ENCODE measurements at regions not wholly inside any gene's neighbourhood (a gene's known extent, or its start where the extent isn't known, plus 50 kb on each side); places are given as distances from the start of the nearest gene placed in this dataset.
"Not testable (repeated sequence)": the region's sequence is repeated elsewhere in the genome, so short reads cannot be mapped to it uniquely, and the experiment has no call there.

DNA sequence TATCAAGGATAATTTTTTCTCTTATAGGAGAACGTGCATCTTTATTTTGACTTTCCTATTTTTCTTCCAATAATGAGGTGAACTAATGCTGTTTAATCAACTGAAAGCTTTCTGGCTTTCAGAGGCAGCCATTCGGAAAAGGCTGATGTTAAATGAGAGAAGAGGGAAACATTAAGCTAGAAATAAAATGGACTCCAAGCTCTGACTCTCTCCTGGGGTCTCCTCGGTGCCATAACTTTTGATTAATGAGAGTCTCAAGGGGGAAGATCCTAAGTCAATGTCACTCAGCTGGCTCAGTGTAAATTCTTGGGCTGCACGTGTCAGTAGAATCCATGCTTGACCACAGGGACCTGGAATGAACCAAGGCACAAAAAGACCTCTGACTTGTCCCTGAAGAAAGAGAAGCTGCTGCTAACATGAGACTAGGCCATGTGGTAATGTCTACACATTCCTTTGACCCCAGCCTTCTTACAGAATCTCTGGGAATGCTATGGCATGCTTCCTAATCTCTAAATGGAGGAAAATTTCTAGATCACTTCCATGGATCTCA lies 152.2 kb upstream of the RFC3 start:
- Histone ChIP-seq H3K4me1 (ENCODE audit: control insufficient read depth in 2 of 2, insufficient read depth in 2 of 2, low read length in 2 of 2) (no peaks in the 10 kb centered on the region), H3K9me3 (ENCODE audit: control extremely low read depth in 1 of 3, control insufficient read depth in 2 of 3, insufficient read depth in 1 of 3, low read length in 2 of 3) (peaks cover 0 to 3% (median 0%) of the 10 kb centered on the region in 3 donors), H3K9ac (ENCODE audit: low read length) (no peak overlapping the region), H3K27ac (ENCODE audit: low read length in 2 of 2) (no peak overlapping the region), H3K36me3 (replicated peaks in 1 of 2; ENCODE audit: control extremely low read depth in 1 of 2, control insufficient read depth in 1 of 2, extremely low read depth in 1 of 2, insufficient read depth in 2 of 2, low read length in 1 of 2) (no peaks in the 10 kb centered on the region), H2AFZ (ENCODE audit: insufficient read depth, low read depth, low read length, poor library complexity, severe bottlenecking) (no peak overlapping the region), H3K27me3 (replicated peaks in 1 of 4; ENCODE audit: control extremely low read depth in 1 of 4, control insufficient read depth in 3 of 4, insufficient read depth in 4 of 4, low read length in 3 of 4) (no peaks in the 10 kb centered on the region), H3K4me2 (replicated peaks; ENCODE audit: low read depth, low read length, poor library complexity, severe bottlenecking) (no peak overlapping the region), H3K4me3 (ENCODE audit: control extremely low read depth in 1 of 5, extremely low read depth in 1 of 5, insufficient read depth in 1 of 5, low read depth in 2 of 5, low read length in 4 of 5) (no peak overlapping the region), H4K20me1 (ENCODE audit: control insufficient read depth, insufficient read depth, low read length, poor library complexity, severe bottlenecking) (no peaks in the 10 kb centered on the region), H3K79me2 (ENCODE audit: control insufficient read depth, insufficient read depth, low read length) (no peaks in the 10 kb centered on the region)
- H3K9me3 Mint-ChIP-seq (ENCODE audit: insufficient read depth): peaks cover 7% of the 10 kb centered on the region
- intact Hi-C loops (cut with micrococcal nuclease): no loop called here
- no peak for DNase-seq
- H3K27me3 Mint-ChIP-seq: no peaks in the 10 kb centered on the region
- CTCF ChIA-PET: no interaction called here
- WGBS (ENCODE audit: insufficient coverage): 91% methylated on average over 3 of the region's 4 CpGs
- H3K4me1 Mint-ChIP-seq: no peaks in the 10 kb centered on the region
- TF ChIP-seq, protein P1, sequence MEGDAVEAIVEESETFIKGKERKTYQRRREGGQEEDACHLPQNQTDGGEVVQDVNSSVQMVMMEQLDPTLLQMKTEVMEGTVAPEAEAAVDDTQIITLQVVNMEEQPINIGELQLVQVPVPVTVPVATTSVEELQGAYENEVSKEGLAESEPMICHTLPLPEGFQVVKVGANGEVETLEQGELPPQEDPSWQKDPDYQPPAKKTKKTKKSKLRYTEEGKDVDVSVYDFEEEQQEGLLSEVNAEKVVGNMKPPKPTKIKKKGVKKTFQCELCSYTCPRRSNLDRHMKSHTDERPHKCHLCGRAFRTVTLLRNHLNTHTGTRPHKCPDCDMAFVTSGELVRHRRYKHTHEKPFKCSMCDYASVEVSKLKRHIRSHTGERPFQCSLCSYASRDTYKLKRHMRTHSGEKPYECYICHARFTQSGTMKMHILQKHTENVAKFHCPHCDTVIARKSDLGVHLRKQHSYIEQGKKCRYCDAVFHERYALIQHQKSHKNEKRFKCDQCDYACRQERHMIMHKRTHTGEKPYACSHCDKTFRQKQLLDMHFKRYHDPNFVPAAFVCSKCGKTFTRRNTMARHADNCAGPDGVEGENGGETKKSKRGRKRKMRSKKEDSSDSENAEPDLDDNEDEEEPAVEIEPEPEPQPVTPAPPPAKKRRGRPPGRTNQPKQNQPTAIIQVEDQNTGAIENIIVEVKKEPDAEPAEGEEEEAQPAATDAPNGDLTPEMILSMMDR (IDR thresholded peaks at IDR 0.05): no peak
- TF ChIP-seq EZH2 (IDR thresholded peaks at IDR 0.05; ENCODE audit: borderline replicate concordance, insufficient read depth, low read depth, low read length, poor library complexity, severe bottlenecking): no peak
- no peak overlapping the region for H3K4me3 Mint-ChIP-seq
- POLR2A ChIA-PET: no interaction called here
- no peak overlapping the region for H3K27ac Mint-ChIP-seq
- ATAC-seq (ENCODE audit: low read depth): no peak

- Histone ChIP-seq H3K4me3 (ENCODE audit: control extremely low read depth in 1 of 5, extremely low read depth in 1 of 5, insufficient read depth in 1 of 5, low read depth in 2 of 5, low read length in 4 of 5) (no peak overlapping the region), H3K9ac (ENCODE audit: low read length) (no peak overlapping the region), H3K4me1 (ENCODE audit: control insufficient read depth in 2 of 2, insufficient read depth in 2 of 2, low read length in 2 of 2) (no peaks in the 10 kb centered on the region), H2AFZ (ENCODE audit: insufficient read depth, low read depth, low read length, poor library complexity, severe bottlenecking) (no peak overlapping the region), H3K9me3 (ENCODE audit: control extremely low read depth in 1 of 3, control insufficient read depth in 2 of 3, insufficient read depth in 1 of 3, low read length in 2 of 3) (no peaks in the 10 kb centered on the region), H3K4me2 (replicated peaks; ENCODE audit: low read depth, low read length, poor library complexity, severe bottlenecking) (no peak overlapping the region), H3K27me3 (replicated peaks in 1 of 4; ENCODE audit: control extremely low read depth in 1 of 4, control insufficient read depth in 3 of 4, insufficient read depth in 4 of 4, low read length in 3 of 4) (no peaks in the 10 kb centered on the region), H4K20me1 (ENCODE audit: control insufficient read depth, insufficient read depth, low read length, poor library complexity, severe bottlenecking) (no peaks in the 10 kb centered on the region), H3K27ac (ENCODE audit: low read length in 2 of 2) (no peak overlapping the region), H3K79me2 (ENCODE audit: control insufficient read depth, insufficient read depth, low read length) (no peaks in the 10 kb centered on the region), H3K36me3 (replicated peaks in 1 of 2; ENCODE audit: control extremely low read depth in 1 of 2, control insufficient read depth in 1 of 2, extremely low read depth in 1 of 2, insufficient read depth in 2 of 2, low read length in 1 of 2) (no peaks in the 10 kb centered on the region)
- ChIA-PET POLR2A (no interaction called here), CTCF (no interaction called here)
- no peaks in the 10 kb centered on the region for H3K27me3 Mint-ChIP-seq
- H3K4me3 Mint-ChIP-seq: no peak overlapping the region
- peaks cover 3% of the 10 kb centered on the region for H3K9me3 Mint-ChIP-seq (ENCODE audit: insufficient read depth)
- no peak overlapping the region for H3K27ac Mint-ChIP-seq
- no peak for DNase-seq
- no peak for ATAC-seq (ENCODE audit: low read depth)
- intact Hi-C loops (cut with micrococcal nuclease): no loop called here
- no peak for TF ChIP-seq EZH2 (IDR thresholded peaks at IDR 0.05; ENCODE audit: borderline replicate concordance, insufficient read depth, low read depth, low read length, poor library complexity, severe bottlenecking)
- TF ChIP-seq, protein P1 (IDR thresholded peaks at IDR 0.05): no peak
- H3K4me1 Mint-ChIP-seq: no peaks in the 10 kb centered on the region
Observed at GRCh38 chr13:33671560-33671959, 146.4 kb upstream of the RFC3 start.

DNA sequence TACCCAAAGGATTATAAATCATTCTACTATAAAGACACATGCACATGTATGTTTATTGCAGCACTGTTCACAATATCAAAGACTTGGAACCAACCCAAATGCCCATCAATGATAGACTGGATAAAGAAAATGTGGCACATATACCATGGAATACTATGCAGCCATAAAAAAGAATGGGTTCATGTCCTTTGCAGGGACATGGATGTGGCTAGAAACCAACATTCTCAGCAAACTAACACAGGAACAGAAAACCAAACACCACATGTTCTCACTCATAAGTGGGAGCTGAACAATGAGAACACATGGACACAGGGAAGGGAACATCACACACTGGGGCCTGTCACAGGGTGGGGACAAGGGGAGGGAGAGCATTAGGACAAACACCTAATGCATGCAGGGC lies 145.9 kb upstream of the RFC3 start:
- intact Hi-C loops (cut with micrococcal nuclease); H3K27me3 Mint-ChIP-seq: not testable (repeated sequence)

More for the DNA sequence above, 145.9 kb upstream of the RFC3 start:
- H3K4me3 Mint-ChIP-seq; H3K4me1 Mint-ChIP-seq; H3K9me3 Mint-ChIP-seq (ENCODE audit: insufficient read depth); DNase-seq; H4K20me1 ChIP-seq (ENCODE audit: control insufficient read depth, insufficient read depth, low read length, poor library complexity, severe bottlenecking); CTCF ChIA-PET; H3K27ac Mint-ChIP-seq; H3K4me1 ChIP-seq (ENCODE audit: control insufficient read depth in 2 of 2, insufficient read depth in 2 of 2, low read length in 2 of 2); H3K79me2 ChIP-seq (ENCODE audit: control insufficient read depth, insufficient read depth, low read length); H2AFZ ChIP-seq (ENCODE audit: insufficient read depth, low read depth, low read length, poor library complexity, severe bottlenecking); H3K4me3 ChIP-seq (ENCODE audit: control extremely low read depth in 1 of 5, extremely low read depth in 1 of 5, insufficient read depth in 1 of 5, low read depth in 2 of 5, low read length in 4 of 5); H3K27me3 ChIP-seq (replicated peaks in 1 of 4; ENCODE audit: control extremely low read depth in 1 of 4, control insufficient read depth in 3 of 4, insufficient read depth in 4 of 4, low read length in 3 of 4); H3K27ac ChIP-seq (ENCODE audit: low read length in 2 of 2); ATAC-seq (ENCODE audit: low read depth); H3K9ac ChIP-seq (ENCODE audit: low read length); H3K36me3 ChIP-seq (replicated peaks in 1 of 2; ENCODE audit: control extremely low read depth in 1 of 2, control insufficient read depth in 1 of 2, extremely low read depth in 1 of 2, insufficient read depth in 2 of 2, low read length in 1 of 2); H3K9me3 ChIP-seq (ENCODE audit: control extremely low read depth in 1 of 3, control insufficient read depth in 2 of 3, insufficient read depth in 1 of 3, low read length in 2 of 3); POLR2A ChIA-PET; H3K4me2 ChIP-seq (replicated peaks; ENCODE audit: low read depth, low read length, poor library complexity, severe bottlenecking): not testable (repeated sequence)

Measured in B cell (primary cell).